ENCODE measurements at regions not wholly inside any gene's neighbourhood (a gene's known extent, or its start where the extent isn't known, plus 50 kb on each side); places are given as distances from the start of the nearest gene placed in this dataset.

DNA sequence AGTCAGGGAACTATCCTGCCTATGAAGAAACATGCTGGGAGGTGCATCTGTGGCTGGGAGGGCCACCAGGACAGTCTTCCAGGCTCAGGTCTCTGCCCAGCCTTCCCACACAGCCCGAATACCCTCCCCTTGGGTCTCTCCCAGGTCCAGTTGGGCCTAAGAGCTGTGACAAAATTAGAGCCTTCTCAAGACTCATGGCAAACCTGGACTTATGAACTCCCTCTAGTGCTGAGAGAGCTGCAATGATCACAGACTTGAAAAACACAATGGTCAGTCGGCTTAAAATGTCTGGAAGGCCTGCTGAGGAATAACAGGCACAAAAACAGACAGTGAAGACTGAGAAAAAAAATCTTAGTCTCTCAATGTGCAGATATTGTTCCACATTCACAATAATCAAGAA is 325.1 kb downstream of the BRINP2 start:
- TF ChIP-seq EZH2 (IDR thresholded peaks at IDR 0.05) (no peak), POLR2AphosphoS5 (IDR thresholded peaks at IDR 0.05; ENCODE audit: borderline replicate concordance, low read depth, low read length) (no peak), FOXP2 (optimal IDR thresholded peaks at IDR 0.05; ENCODE audit: control extremely low read depth, extremely low read length, insufficient read depth) (no peak)

Measured in SK-N-MC (cell line).